ENCODE measurements at regions not wholly inside any gene's neighbourhood (a gene's known extent, or its start where the extent isn't known, plus 50 kb on each side); places are given as distances from the start of the nearest gene placed in this dataset.

GRCh38 chr5:90128551-90128950 is 281.0 kb downstream of the CETN3 start:
- TF ChIP-seq, protein P1, sequence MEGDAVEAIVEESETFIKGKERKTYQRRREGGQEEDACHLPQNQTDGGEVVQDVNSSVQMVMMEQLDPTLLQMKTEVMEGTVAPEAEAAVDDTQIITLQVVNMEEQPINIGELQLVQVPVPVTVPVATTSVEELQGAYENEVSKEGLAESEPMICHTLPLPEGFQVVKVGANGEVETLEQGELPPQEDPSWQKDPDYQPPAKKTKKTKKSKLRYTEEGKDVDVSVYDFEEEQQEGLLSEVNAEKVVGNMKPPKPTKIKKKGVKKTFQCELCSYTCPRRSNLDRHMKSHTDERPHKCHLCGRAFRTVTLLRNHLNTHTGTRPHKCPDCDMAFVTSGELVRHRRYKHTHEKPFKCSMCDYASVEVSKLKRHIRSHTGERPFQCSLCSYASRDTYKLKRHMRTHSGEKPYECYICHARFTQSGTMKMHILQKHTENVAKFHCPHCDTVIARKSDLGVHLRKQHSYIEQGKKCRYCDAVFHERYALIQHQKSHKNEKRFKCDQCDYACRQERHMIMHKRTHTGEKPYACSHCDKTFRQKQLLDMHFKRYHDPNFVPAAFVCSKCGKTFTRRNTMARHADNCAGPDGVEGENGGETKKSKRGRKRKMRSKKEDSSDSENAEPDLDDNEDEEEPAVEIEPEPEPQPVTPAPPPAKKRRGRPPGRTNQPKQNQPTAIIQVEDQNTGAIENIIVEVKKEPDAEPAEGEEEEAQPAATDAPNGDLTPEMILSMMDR (IDR thresholded peaks at IDR 0.05), result no peak
- TF ChIP-seq POLR2AphosphoS5 (IDR thresholded peaks at IDR 0.05; ENCODE audit: insufficient read depth in 1 of 2, low read depth in 1 of 2) (no peak), POLR2A (IDR thresholded peaks at IDR 0.05) (no peak)
